ENCODE measurements at regions not wholly inside any gene's neighbourhood (a gene's known extent, or its start where the extent isn't known, plus 50 kb on each side); places are given as distances from the start of the nearest gene placed in this dataset.
"Not testable (repeated sequence)": the region's sequence is repeated elsewhere in the genome, so short reads cannot be mapped to it uniquely, and the experiment has no call there.

DNA sequence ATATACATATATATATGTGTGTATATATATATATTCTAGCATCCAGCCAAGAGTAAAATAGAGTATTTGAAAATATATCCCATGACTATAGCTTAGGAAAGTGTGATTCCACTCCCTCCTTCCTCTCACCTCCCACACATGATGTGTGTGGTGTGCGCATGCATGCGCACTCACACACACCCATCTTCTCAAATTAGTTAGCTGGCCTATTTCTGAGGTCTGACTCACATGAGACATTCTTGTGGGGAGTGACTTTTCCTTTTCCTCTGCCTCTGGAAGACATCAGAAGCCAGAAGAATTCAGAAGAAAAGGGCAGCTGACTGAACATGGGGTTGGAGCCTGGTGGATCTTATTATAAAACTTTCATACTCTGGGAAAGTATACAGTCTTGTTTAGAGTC is 793.5 kb upstream of the ZNF722 start:
- DNase-seq (ENCODE audit: low read depth) = no peak

DNA sequence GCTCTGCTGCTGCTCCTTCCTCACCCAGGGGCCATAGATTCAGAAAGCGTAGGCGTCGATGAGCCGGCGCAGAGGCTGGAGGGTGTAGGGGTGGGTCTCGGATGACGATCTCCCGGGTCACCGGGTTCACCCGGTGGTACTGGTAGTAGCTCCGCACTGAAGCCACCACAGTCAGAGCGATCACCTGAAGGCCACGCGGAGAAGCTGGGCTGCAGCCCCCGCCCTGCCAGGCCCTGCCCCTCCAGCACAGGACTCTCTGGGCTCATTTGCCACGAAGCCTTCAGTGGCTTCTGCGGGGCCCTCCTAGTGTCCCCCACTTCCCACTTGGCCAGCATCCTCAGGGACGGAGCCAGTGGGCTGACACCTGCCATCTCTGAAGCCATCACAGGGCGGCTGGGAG is 765.5 kb upstream of the ZNF722 start:
- not testable (repeated sequence) for DNase-seq (ENCODE audit: low read depth)

DNA sequence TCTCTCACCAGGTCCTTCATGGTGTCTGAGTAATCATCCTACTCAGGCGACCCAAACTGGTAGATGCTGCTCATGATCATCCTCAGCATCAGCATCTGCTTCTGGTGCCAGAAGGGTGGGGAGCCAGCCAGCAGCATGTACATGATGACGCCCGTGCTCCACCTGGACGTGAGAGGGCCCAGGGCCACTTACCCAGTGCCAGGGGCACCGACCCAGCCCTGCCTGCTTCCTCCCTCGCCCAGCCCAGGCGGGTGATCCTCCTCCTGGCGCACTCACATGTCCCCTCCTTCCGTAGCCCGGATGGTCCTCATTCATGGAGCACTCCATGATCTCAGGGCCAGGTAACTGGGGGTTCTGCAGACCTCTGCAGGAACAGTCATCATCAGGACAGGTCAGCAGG is 764.8 kb upstream of the ZNF722 start:
- DNase-seq (ENCODE audit: low read depth) = peak; percentile 0

Data from iris pigment epithelial cell (primary cell).